ENCODE measurements at regions not wholly inside any gene's neighbourhood (a gene's known extent, or its start where the extent isn't known, plus 50 kb on each side); places are given as distances from the start of the nearest gene placed in this dataset.

DNA sequence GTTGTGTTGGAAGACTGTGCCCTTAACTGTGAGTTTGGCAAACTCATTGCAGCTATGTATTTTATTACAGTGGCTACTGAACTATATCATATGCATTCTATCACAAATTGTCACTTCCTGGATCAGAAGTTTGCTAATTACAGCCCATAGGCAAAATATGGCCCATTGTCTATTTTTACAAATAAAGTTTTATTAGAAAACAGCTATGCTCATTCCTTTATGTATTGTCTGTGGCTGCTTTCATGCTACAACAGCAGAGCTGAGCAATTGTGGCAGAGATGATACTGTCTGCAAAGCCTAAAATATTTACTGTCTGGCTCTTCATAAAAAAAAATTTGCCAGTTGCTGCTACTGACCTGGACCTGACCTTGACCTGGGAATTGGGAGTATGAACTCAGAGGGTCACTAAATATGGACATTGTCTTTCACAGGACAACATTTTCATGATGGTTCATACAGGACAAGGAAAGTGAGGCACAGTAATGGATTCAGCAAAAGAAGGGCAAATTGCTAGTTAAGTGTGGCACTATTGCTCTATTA lies 316.9 kb downstream of the ZNF621 start:
- Histone ChIP-seq H3K79me1 (ENCODE audit: low read length) (no peaks in the 10 kb centered on the region), H3K36me3 (ENCODE audit: control insufficient read depth in 1 of 2, insufficient read depth in 2 of 2, low read length in 2 of 2) (no peaks in the 10 kb centered on the region), H3K14ac (ENCODE audit: low read length) (no peak overlapping the region), H4K91ac (ENCODE audit: low read depth, low read length) (no peak overlapping the region), H4K12ac (ENCODE audit: low read depth, low read length) (no peak overlapping the region), H2AFZ (ENCODE audit: insufficient read depth, low read length, poor library complexity) (no peak overlapping the region), H3K27ac (ENCODE audit: low read depth, low read length) (no peak overlapping the region), H3K4me2 (ENCODE audit: low read length) (no peak overlapping the region), H3K4ac (ENCODE audit: low read depth, low read length) (no peak overlapping the region), H2BK12ac (ENCODE audit: low read length) (no peak overlapping the region), H3K4me3 (ENCODE audit: low read depth, low read length) (no peak overlapping the region), H2BK120ac (ENCODE audit: insufficient read depth, low read length, poor library complexity) (no peak overlapping the region), H4K8ac (ENCODE audit: low read depth, low read length) (no peak overlapping the region), H3K18ac (ENCODE audit: low read length) (no peak overlapping the region), H3K4me1 (ENCODE audit: control insufficient read depth in 1 of 2, insufficient read depth in 2 of 2, low read length in 2 of 2) (peaks cover 0 to 5% of the 10 kb centered on the region in 2 experiments), H3K9ac (ENCODE audit: low read length) (no peak overlapping the region), H3K27me3 (ENCODE audit: insufficient read depth, low read length) (no peaks in the 10 kb centered on the region), H3K79me2 (ENCODE audit: control insufficient read depth, insufficient read depth, low read length, poor library complexity) (no peaks in the 10 kb centered on the region), H2BK5ac (ENCODE audit: low read depth, low read length, poor library complexity) (no peak overlapping the region), H3K23ac (ENCODE audit: low read length) (no peak overlapping the region), H2AK5ac (ENCODE audit: low read length) (no peak overlapping the region), H3K9me3 (ENCODE audit: insufficient read depth, low read depth, low read length) (no peaks in the 10 kb centered on the region)
- no peak for DNase-seq

DNA sequence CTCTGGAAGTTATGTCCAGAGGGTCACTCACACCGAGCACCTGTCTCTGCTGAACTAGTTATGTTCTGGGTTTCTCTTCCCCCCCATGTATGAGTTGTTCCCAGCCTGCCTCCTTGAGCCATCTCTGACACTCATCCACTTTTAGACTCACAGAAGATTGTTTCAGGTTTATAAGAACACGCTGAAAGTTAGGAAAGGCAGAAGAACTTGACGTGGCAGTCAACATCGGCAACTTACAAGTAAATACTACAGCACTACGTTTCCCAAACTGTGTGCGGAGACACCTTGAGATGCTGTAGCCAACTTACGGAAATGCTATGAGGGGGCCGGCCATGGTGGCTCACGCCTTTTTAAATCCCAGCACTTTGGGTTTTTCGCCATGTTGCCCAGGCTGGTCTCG lies 318.0 kb downstream of the ZNF621 start:
- H3K23ac ChIP-seq (ENCODE audit: low read length): no peak overlapping the region
- no peaks in the 10 kb centered on the region for H3K79me1 ChIP-seq (ENCODE audit: low read length)
- no peak overlapping the region for H3K14ac ChIP-seq (ENCODE audit: low read length)
- peak overlapping the region; percentile 15 for H2BK5ac ChIP-seq (ENCODE audit: low read depth, low read length, poor library complexity)
- H3K4me1 ChIP-seq (ENCODE audit: control insufficient read depth in 1 of 2, insufficient read depth in 2 of 2, low read length in 2 of 2): peaks cover 2 to 8% of the 10 kb centered on the region in 2 experiments
- no peak overlapping the region for H3K4ac ChIP-seq (ENCODE audit: low read depth, low read length)
- no peaks in the 10 kb centered on the region for H3K36me3 ChIP-seq (ENCODE audit: control insufficient read depth in 1 of 2, insufficient read depth in 2 of 2, low read length in 2 of 2)
- no peaks in the 10 kb centered on the region for H3K9me3 ChIP-seq (ENCODE audit: insufficient read depth, low read depth, low read length)
- H4K91ac ChIP-seq (ENCODE audit: low read depth, low read length): peak overlapping the region; percentile 28
- no peak overlapping the region for H3K4me2 ChIP-seq (ENCODE audit: low read length)
- no CpG with 5 or more reads among the region's 11 CpGs for WGBS (ENCODE audit: extremely low coverage, insufficient coverage, insufficient read length)
- no peak overlapping the region for H4K8ac ChIP-seq (ENCODE audit: low read depth, low read length)
- H3K27me3 ChIP-seq (ENCODE audit: insufficient read depth, low read length): no peaks in the 10 kb centered on the region
- no peak overlapping the region for H3K9ac ChIP-seq (ENCODE audit: low read length)
- H2BK120ac ChIP-seq (ENCODE audit: insufficient read depth, low read length, poor library complexity): no peak overlapping the region
- no peak overlapping the region for H2AFZ ChIP-seq (ENCODE audit: insufficient read depth, low read length, poor library complexity)
- H3K4me3 ChIP-seq (ENCODE audit: low read depth, low read length): no peak overlapping the region
- no peak for DNase-seq
- no peak overlapping the region for H4K12ac ChIP-seq (ENCODE audit: low read depth, low read length)
- no peak overlapping the region for H3K18ac ChIP-seq (ENCODE audit: low read length)
- H3K79me2 ChIP-seq (ENCODE audit: control insufficient read depth, insufficient read depth, low read length, poor library complexity): no peaks in the 10 kb centered on the region
- peak overlapping the region; percentile 6 for H2BK12ac ChIP-seq (ENCODE audit: low read length)
- no peak overlapping the region for H3K27ac ChIP-seq (ENCODE audit: low read depth, low read length)
- H2AK5ac ChIP-seq (ENCODE audit: low read length): no peak overlapping the region

DNA sequence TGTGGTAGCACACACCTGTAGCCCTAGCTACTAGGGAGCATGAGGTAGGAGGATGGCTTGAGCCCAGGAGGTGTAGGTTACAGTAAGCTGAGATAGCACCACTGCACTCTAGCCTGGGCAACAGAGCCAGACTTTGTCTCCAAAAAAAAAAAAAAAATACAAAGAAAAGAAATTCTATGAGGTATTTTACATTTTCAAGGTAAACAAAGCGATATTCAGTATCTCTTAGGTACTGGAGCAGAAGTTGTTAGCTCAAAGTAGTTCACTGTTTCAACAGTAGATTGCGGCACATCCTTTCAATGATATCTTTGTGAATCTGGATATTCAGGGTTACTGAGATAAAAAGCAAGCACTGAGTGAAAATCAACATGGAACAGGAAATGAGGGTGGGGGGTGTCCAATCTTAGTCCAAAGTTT lies 318.5 kb downstream of the ZNF621 start:
- Histone ChIP-seq H3K18ac (ENCODE audit: low read length) (no peak overlapping the region), H3K23ac (ENCODE audit: low read length) (no peak overlapping the region), H3K27ac (ENCODE audit: low read depth, low read length) (no peak overlapping the region), H3K14ac (ENCODE audit: low read length) (no peak overlapping the region), H2AK5ac (ENCODE audit: low read length) (no peak overlapping the region), H3K9ac (ENCODE audit: low read length) (no peak overlapping the region), H3K4me3 (ENCODE audit: low read depth, low read length) (no peak overlapping the region), H4K12ac (ENCODE audit: low read depth, low read length) (no peak overlapping the region), H2BK5ac (ENCODE audit: low read depth, low read length, poor library complexity) (peak overlapping the region; percentile 15), H3K4me2 (ENCODE audit: low read length) (no peak overlapping the region), H2BK12ac (ENCODE audit: low read length) (peak overlapping the region; percentile 74), H3K4ac (ENCODE audit: low read depth, low read length) (no peak overlapping the region), H3K79me2 (ENCODE audit: control insufficient read depth, insufficient read depth, low read length, poor library complexity) (no peaks in the 10 kb centered on the region), H2AFZ (ENCODE audit: insufficient read depth, low read length, poor library complexity) (no peak overlapping the region), H4K8ac (ENCODE audit: low read depth, low read length) (no peak overlapping the region), H3K36me3 (ENCODE audit: control insufficient read depth in 1 of 2, insufficient read depth in 2 of 2, low read length in 2 of 2) (no peaks in the 10 kb centered on the region), H3K79me1 (ENCODE audit: low read length) (no peaks in the 10 kb centered on the region), H3K27me3 (ENCODE audit: insufficient read depth, low read length) (no peaks in the 10 kb centered on the region), H3K4me1 (ENCODE audit: control insufficient read depth in 1 of 2, insufficient read depth in 2 of 2, low read length in 2 of 2) (peaks cover 2 to 11% of the 10 kb centered on the region in 2 experiments), H4K91ac (ENCODE audit: low read depth, low read length) (peak overlapping the region; percentile 28), H3K9me3 (ENCODE audit: insufficient read depth, low read depth, low read length) (no peaks in the 10 kb centered on the region), H2BK120ac (ENCODE audit: insufficient read depth, low read length, poor library complexity) (no peak overlapping the region)
- WGBS (ENCODE audit: extremely low coverage, insufficient coverage, insufficient read length): no CpG with 5 or more reads among the region's 2 CpGs
- no peak for DNase-seq

DNA sequence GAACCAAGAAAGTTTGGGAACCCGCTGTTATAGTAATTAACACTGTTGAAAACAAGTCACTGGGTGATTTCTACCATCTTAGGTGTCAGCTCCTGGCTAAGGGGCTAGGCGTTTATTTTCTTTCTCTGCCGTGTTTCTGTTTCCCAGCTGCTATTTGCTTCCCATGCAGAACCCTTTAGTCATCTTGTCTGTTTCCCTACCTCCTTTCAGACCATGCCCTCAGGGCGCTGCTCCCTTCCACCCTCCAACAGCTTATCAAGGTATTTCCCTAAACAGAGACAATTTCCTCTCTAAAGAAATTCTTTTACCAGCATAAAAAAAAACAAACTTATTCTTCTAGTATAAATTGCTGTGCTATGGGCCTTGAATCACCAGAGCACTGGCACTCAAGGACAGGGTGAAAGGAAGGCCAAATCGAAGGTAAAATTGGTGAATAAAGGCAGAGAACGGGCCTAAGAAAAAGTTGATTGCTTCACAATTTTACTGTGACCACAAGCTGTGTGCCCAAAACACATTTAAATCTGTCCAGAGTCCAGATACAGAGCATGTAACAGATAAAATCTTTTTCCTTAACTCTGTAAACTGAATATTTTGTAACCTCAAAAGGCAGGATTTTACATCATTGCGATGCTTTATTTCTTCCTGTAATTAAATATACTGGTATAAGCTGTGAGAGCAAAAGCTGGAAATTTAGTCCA lies 319.2 kb downstream of the ZNF621 start:
- no peaks in the 10 kb centered on the region for H3K79me1 ChIP-seq (ENCODE audit: low read length)
- H4K12ac ChIP-seq (ENCODE audit: low read depth, low read length): no peak overlapping the region
- H3K18ac ChIP-seq (ENCODE audit: low read length): no peak overlapping the region
- H4K8ac ChIP-seq (ENCODE audit: low read depth, low read length): no peak overlapping the region
- no peak overlapping the region for H3K4ac ChIP-seq (ENCODE audit: low read depth, low read length)
- no peak overlapping the region for H3K23ac ChIP-seq (ENCODE audit: low read length)
- H3K9ac ChIP-seq (ENCODE audit: low read length): no peak overlapping the region
- H2AK5ac ChIP-seq (ENCODE audit: low read length): no peak overlapping the region
- H2BK120ac ChIP-seq (ENCODE audit: insufficient read depth, low read length, poor library complexity): no peak overlapping the region
- H3K36me3 ChIP-seq (ENCODE audit: control insufficient read depth in 1 of 2, insufficient read depth in 2 of 2, low read length in 2 of 2): no peaks in the 10 kb centered on the region
- H3K27ac ChIP-seq (ENCODE audit: low read depth, low read length): peak overlapping the region; percentile 62
- H3K4me1 ChIP-seq (ENCODE audit: control insufficient read depth in 1 of 2, insufficient read depth in 2 of 2, low read length in 2 of 2): peaks cover 2 to 11% of the 10 kb centered on the region in 2 experiments
- no peaks in the 10 kb centered on the region for H3K27me3 ChIP-seq (ENCODE audit: insufficient read depth, low read length)
- peak overlapping the region; percentile 52 for H2BK5ac ChIP-seq (ENCODE audit: low read depth, low read length, poor library complexity)
- no peak overlapping the region for H3K14ac ChIP-seq (ENCODE audit: low read length)
- DNase-seq: peak; percentile 93 to 94
- no peak overlapping the region for H3K4me3 ChIP-seq (ENCODE audit: low read depth, low read length)
- no peaks in the 10 kb centered on the region for H3K79me2 ChIP-seq (ENCODE audit: control insufficient read depth, insufficient read depth, low read length, poor library complexity)
- H4K91ac ChIP-seq (ENCODE audit: low read depth, low read length): no peak overlapping the region
- no peak overlapping the region for H2BK12ac ChIP-seq (ENCODE audit: low read length)
- no peak overlapping the region for H2AFZ ChIP-seq (ENCODE audit: insufficient read depth, low read length, poor library complexity)
- WGBS (ENCODE audit: extremely low coverage, insufficient coverage, insufficient read length): no CpG with 5 or more reads among the region's 7 CpGs
- no peaks in the 10 kb centered on the region for H3K9me3 ChIP-seq (ENCODE audit: insufficient read depth, low read depth, low read length)
- H3K4me2 ChIP-seq (ENCODE audit: low read length): peak overlapping the region; percentile 28

Measured in trophoblast cell (in vitro differentiated cells and primary cell).